COLO668 (cell line): ENCODE measurements at regions not wholly inside any gene's neighbourhood (a gene's known extent, or its start where the extent isn't known, plus 50 kb on each side); places are given as distances from the start of the nearest gene placed in this dataset.

ENCODE experiments used
- DNase-seq: peaks from one replicate; lab custom pipeline; 2025; ENCODE audit not compliant: unreplicated experiment; lab: John Stamatoyannopoulos, UW

- DNase-seq: no peak
These were observed 155.8 kb downstream of the ZNF608 start for GRCh38 chr5:124590686-124591085.

DNA sequence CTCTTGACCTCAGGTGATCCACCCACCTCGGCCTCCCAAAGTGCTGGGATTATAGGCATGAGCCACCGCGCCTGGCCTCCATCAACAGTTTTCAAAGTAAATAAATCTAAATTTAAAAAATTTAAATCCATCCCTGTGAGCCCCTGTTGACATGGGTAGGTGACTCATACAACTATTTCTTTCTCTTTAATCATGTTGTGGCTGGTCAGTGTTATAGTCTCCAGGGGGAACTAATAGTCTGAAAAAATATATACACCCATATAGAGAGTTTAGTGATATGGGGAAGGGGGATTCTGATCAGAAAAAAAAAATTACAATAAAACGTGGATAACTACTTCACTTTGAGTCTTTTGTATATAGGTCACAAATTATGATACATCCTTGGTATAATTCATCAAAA is 159.2 kb downstream of the ZNF608 start:
- no peak for DNase-seq

GRCh38 chr5:124584991-124585715 is 161.3 kb downstream of the ZNF608 start:
- no peak for DNase-seq

- peak; percentile 24 for DNase-seq
These were observed 162.7 kb downstream of the ZNF608 start for GRCh38 chr5:124583469-124584350.

DNA sequence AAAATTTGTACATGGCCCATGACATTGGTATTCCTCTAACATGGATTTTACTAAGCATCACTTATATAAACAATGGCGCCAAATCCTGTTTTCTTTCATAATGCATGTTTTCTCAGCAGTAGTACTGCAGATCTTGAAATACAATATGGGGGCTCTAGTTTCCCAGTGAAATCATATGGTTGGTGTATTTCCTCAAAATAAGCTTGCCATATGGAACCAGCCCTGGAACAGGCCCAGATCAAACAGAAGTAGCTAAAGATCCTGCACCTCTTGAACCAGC is 163.9 kb downstream of the ZNF608 start:
- DNase-seq: no peak

GRCh38 chr5:124581738-124582560 is 164.5 kb downstream of the ZNF608 start:
- DNase-seq: no peak

- no peak for DNase-seq
These were observed 165.3 kb downstream of the ZNF608 start for GRCh38 chr5:124580925-124581737.

DNA sequence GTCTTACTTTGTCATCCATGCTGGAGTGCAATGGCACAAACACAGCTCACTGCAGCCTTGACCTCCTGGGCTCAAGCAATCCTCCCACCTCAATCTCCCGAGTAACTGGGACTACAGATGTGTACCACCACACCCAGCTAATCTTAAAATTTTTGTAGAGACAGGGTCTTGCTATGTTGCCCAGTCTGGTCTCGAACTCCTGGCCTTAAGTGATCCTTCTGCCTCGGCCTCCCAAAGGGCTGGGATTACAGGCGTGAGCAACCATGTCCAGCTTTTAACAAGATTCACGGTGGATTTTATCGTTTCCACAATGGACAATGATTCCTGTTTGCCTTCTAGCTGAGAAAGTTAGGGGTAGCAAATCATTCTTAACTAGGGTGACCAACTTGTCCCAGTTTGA is 165.9 kb downstream of the ZNF608 start:
- no peak for DNase-seq

GRCh38 chr5:124576848-124577409 is 169.5 kb downstream of the ZNF608 start:
- DNase-seq: no peak

DNA sequence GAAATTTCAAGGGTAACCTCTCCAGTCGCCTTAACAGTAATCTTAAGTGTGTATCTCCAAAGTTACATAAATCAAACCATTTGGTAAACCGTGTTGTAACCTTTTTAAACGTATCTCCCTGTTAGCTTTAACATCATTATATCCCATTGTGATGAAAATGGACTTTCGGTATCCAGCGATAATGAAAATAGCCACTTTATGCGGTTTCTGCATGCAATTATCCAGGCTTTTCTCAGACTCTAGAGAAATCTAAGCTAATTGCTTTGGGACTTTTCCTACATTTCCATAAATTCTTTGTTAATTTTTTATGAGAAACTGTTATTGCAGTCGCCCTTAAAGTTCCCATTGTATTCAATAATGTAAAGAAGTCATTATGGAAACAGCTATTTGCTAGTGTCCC is 170.7 kb downstream of the ZNF608 start:
- DNase-seq: no peak

DNA sequence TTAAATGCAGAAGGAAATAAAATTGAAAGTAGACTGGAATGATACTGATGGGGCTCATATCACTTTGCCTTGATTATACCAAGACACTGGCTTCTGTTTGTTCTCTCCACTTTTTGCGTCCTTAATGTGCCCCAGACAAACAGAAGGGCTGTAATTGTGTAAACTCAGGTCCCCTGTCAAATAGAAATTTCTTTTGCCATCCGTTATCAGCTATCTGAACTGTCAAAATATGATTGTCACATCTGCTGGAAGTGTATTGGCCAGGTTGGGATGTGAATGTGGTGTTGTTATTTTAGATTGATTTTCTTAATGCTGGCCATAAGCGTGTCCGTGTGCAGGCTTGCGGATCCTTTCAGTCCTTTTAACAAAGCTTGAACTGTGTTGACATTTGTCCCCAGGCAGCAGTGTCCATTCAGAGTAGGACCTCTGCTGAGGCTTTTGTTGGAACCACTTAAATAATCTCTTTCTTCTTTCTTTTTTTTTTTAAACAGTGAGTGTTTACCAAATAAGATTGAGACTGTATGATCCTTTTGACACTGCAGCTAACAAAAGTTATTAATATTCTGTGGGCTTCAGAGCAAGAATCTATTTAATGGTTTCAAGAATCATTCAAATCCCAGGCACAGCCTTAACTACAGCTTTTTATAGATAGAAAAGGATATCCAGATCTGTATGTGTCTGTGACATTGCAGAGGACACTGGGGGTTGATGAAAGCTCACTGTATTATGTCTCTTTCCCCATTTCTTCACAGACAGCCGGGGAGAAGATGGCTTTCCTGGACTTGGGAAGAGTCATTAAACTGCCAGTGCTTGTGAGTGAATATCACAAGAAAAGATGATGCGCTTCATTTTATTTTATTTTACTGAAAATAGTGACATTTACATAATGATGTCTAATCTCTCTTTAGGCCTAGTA is 171.7 kb downstream of the ZNF608 start:
- peak; percentile 3 for DNase-seq

DNA sequence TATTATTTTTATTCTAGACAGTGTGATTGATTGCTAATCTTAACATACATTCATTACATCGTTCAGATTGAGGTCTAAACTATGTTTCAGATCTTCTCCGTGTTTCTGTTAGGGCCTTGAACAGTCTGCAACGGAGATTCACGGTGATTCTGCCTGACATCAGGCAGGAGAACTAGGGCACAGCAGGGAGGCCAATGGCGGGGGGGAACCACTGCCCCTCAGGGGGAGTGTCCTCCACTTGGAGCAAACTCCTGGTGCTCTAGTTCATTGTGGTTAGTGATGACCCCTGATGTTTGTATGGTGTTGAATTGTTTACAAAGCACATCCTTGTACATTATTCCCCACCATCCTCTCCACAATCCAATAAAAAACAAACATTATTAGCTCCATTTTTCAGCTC is 173.5 kb downstream of the ZNF608 start:
- DNase-seq: no peak

- DNase-seq: no peak
These were observed 176.0 kb downstream of the ZNF608 start for GRCh38 chr5:124570285-124571035.

GRCh38 chr5:124566875-124567450 is 179.5 kb downstream of the ZNF608 start:
- DNase-seq: no peak

GRCh38 chr5:124561451-124561850 is 185.0 kb downstream of the ZNF608 start:
- DNase-seq: no peak

DNA sequence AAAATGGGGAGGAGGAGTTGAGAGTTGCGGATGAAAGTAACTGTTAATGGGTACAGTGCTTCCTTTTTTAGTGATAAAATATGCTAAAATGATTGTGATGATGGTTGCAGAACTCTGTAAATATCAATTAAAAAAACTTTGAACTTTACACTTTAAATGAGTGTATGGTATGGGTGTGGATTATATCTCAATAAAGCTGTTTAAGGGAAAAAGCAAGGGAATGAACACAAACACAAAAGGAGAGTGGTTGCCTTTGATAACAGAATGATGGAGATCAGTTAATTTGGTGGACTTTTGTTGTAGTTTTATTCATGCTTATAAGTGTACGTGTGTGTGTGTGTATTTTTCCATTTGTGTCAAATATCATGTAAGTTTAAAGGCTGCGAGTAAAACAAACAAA is 186.1 kb downstream of the ZNF608 start:
- no peak for DNase-seq

DNA sequence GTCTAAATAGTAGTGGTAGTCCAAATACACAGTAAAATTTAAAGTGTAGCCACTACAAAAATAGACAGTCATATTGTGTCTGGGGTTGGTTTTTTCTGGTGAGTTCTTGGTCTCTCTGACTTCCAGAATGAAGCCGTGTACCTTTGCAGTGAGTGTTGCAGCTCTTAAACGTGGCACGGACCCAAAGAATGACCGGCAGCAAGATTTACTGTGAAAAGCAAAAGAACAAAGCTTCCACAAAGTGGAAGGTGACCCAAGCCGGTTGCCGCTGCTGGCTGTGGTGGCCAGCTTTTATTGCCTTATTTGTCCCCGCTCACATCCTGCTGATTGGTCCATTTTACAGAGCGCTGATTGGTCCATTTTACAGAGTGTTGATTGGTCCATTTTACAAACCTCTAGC is 188.7 kb downstream of the ZNF608 start:
- DNase-seq: no peak

- no peak for DNase-seq
These were observed 191.5 kb downstream of the ZNF608 start for GRCh38 chr5:124554746-124555578.
